ENCODE measurements at regions not wholly inside any gene's neighbourhood (a gene's known extent, or its start where the extent isn't known, plus 50 kb on each side); places are given as distances from the start of the nearest gene placed in this dataset.

GRCh38 chr13:63979951-63980350 lies 2564.3 kb upstream of the PCDH20 start:
- TF ChIP-seq, protein P1, sequence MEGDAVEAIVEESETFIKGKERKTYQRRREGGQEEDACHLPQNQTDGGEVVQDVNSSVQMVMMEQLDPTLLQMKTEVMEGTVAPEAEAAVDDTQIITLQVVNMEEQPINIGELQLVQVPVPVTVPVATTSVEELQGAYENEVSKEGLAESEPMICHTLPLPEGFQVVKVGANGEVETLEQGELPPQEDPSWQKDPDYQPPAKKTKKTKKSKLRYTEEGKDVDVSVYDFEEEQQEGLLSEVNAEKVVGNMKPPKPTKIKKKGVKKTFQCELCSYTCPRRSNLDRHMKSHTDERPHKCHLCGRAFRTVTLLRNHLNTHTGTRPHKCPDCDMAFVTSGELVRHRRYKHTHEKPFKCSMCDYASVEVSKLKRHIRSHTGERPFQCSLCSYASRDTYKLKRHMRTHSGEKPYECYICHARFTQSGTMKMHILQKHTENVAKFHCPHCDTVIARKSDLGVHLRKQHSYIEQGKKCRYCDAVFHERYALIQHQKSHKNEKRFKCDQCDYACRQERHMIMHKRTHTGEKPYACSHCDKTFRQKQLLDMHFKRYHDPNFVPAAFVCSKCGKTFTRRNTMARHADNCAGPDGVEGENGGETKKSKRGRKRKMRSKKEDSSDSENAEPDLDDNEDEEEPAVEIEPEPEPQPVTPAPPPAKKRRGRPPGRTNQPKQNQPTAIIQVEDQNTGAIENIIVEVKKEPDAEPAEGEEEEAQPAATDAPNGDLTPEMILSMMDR (IDR thresholded peaks at IDR 0.05): no peak
- H3K4me3 Mint-ChIP-seq (ENCODE audit: unreplicated experiment): no peak overlapping the region
- H3K27ac Mint-ChIP-seq (ENCODE audit: unreplicated experiment): no peak overlapping the region
- peaks cover 14% of the 10 kb centered on the region for H3K4me1 Mint-ChIP-seq (ENCODE audit: unreplicated experiment)
- H3K36me3 Mint-ChIP-seq (ENCODE audit: unreplicated experiment): peaks cover 8% of the 10 kb centered on the region
- H3K27me3 Mint-ChIP-seq (ENCODE audit: unreplicated experiment): no peaks in the 10 kb centered on the region
- DNase-seq (ENCODE audit: extremely low spot score, unreplicated experiment): no peak
- peaks cover 22% of the 10 kb centered on the region for H3K9me3 Mint-ChIP-seq (ENCODE audit: unreplicated experiment)

DNA sequence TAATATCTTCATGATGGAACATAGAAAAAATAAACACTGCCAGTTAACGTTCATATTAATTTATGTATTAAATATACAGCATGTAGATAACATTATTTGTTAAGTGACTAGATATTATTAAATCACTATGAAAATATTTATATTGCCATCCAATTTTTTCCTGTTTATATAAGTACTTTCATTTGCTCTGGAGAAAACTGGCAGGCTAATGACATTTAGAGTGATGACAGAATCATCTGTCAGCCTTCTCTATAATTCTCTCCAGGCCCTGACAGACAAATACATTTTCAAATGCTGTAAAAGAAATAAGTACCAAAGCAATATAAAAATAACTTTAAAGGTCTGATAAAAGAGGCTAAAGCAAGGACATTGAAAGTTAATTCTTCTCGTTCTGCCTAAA lies 2556.7 kb upstream of the PCDH20 start:
- no peaks in the 10 kb centered on the region for H3K36me3 Mint-ChIP-seq (ENCODE audit: unreplicated experiment)
- H3K27ac Mint-ChIP-seq (ENCODE audit: unreplicated experiment): no peak overlapping the region

DNA sequence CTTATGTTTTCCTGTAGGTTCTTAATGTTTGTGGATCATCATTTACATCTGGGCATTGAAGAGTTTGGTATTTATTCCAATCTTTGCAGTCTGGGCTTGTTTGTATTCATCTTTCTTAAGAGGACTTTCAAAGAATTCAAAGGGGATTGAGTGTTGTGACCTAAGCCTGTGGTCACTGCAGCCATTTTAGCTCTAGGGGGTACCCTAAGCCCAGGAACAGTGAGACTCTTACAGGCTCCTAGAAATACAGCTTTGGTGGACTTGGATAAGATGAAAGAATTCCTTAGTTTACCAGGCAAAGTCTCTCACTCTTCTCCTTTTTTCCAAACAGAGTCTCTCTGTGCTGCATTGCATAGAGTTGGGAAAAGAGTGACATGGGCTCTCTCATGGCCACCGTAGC lies 2539.0 kb upstream of the PCDH20 start:
- Mint-ChIP-seq H3K4me1 (ENCODE audit: unreplicated experiment) (no peaks in the 10 kb centered on the region), H3K36me3 (ENCODE audit: unreplicated experiment) (peaks cover 8% of the 10 kb centered on the region), H3K9me3 (ENCODE audit: unreplicated experiment) (peaks cover 22% of the 10 kb centered on the region), H3K4me3 (ENCODE audit: unreplicated experiment) (no peak overlapping the region), H3K27ac (ENCODE audit: unreplicated experiment) (no peak overlapping the region), H3K27me3 (ENCODE audit: unreplicated experiment) (no peaks in the 10 kb centered on the region)
- DNase-seq (ENCODE audit: extremely low spot score, unreplicated experiment): no peak
- TF ChIP-seq, protein P1 (IDR thresholded peaks at IDR 0.05): no peak

More for the DNA sequence above, 2556.7 kb upstream of the PCDH20 start:
- Mint-ChIP-seq H3K4me3 (ENCODE audit: unreplicated experiment) (no peak overlapping the region), H3K27me3 (ENCODE audit: unreplicated experiment) (no peaks in the 10 kb centered on the region), H3K9me3 (ENCODE audit: unreplicated experiment) (peaks cover 8% of the 10 kb centered on the region), H3K4me1 (ENCODE audit: unreplicated experiment) (no peaks in the 10 kb centered on the region)
- TF ChIP-seq, protein P1 (IDR thresholded peaks at IDR 0.05): no peak
- no peak for DNase-seq (ENCODE audit: extremely low spot score, unreplicated experiment)

DNA sequence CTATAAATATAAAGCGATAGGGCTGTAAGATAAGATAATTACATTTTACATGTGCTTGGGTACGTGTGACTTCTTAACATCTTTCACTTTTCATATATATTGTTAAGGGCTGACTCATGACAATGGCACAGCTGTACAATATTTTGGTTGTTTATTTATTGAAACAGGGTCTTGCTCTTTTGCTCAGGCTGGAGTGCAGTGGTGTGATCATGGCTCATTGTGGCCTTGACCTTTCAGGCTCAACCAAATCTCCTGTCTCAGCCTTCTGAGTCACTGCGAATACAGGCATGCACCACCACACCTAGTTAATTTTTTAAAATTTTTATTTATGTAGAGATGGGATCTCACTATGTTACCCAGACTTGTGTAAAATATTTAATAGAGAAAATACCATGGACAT lies 2532.4 kb upstream of the PCDH20 start:
- DNase-seq (ENCODE audit: extremely low spot score, unreplicated experiment): no peak
- H3K36me3 Mint-ChIP-seq (ENCODE audit: unreplicated experiment): no peaks in the 10 kb centered on the region
- peak overlapping the region; percentile 9 for H3K27ac Mint-ChIP-seq (ENCODE audit: unreplicated experiment)
- H3K27me3 Mint-ChIP-seq (ENCODE audit: unreplicated experiment): no peaks in the 10 kb centered on the region
- no peak overlapping the region for H3K4me3 Mint-ChIP-seq (ENCODE audit: unreplicated experiment)
- H3K9me3 Mint-ChIP-seq (ENCODE audit: unreplicated experiment): peaks cover 6% of the 10 kb centered on the region
- TF ChIP-seq, protein P1 (IDR thresholded peaks at IDR 0.05): no peak
- H3K4me1 Mint-ChIP-seq (ENCODE audit: unreplicated experiment): peaks cover 17% of the 10 kb centered on the region

GRCh38 chr13:63944911-63945310 lies 2529.3 kb upstream of the PCDH20 start:
- Mint-ChIP-seq H3K4me3 (ENCODE audit: unreplicated experiment) (no peak overlapping the region), H3K9me3 (ENCODE audit: unreplicated experiment) (no peaks in the 10 kb centered on the region), H3K36me3 (ENCODE audit: unreplicated experiment) (no peaks in the 10 kb centered on the region), H3K27ac (ENCODE audit: unreplicated experiment) (no peak overlapping the region), H3K27me3 (ENCODE audit: unreplicated experiment) (no peaks in the 10 kb centered on the region), H3K4me1 (ENCODE audit: unreplicated experiment) (peaks cover 23% of the 10 kb centered on the region)
- no peak for DNase-seq (ENCODE audit: extremely low spot score, unreplicated experiment)
- TF ChIP-seq, protein P1 (IDR thresholded peaks at IDR 0.05): no peak
